T-helper 1 cell (primary cell): ENCODE measurements at regions not wholly inside any gene's neighbourhood (a gene's known extent, or its start where the extent isn't known, plus 50 kb on each side); places are given as distances from the start of the nearest gene placed in this dataset.
"Not testable (repeated sequence)": the region's sequence is repeated elsewhere in the genome, so short reads cannot be mapped to it uniquely, and the experiment has no call there.

Experiments used
- DNase-seq, 5 donors: peaks; one replicate each; pipeline ENCODE4 v3.0.0-alpha.2; 2012 to 2020

GRCh38 chr3:181521831-181522230, 189.9 kb upstream of the SOX2 start:
- DNase-seq: no peak

GRCh38 chr3:181518222-181518621, 193.5 kb upstream of the SOX2 start:
- DNase-seq: no peak

- no peak for DNase-seq
Measured at GRCh38 chr3:181512787-181513186, 198.9 kb upstream of the SOX2 start.

GRCh38 chr3:181510500-181510899, 201.2 kb upstream of the SOX2 start:
- no peak for DNase-seq

GRCh38 chr3:181497358-181497757, 214.4 kb upstream of the SOX2 start:
- no peak for DNase-seq

- no peak for DNase-seq
Measured at GRCh38 chr3:181493423-181493822, 218.3 kb upstream of the SOX2 start.

GRCh38 chr3:181488536-181488935, 223.2 kb upstream of the SOX2 start:
- DNase-seq: no peak

- no peak for DNase-seq
Measured at GRCh38 chr3:181487236-181487978, 224.3 kb upstream of the SOX2 start.

- no peak for DNase-seq
Measured at GRCh38 chr3:181486141-181486885, 225.4 kb upstream of the SOX2 start.

GRCh38 chr3:181484026-181484425, 227.7 kb upstream of the SOX2 start:
- no peak for DNase-seq

GRCh38 chr3:181475146-181475545, 236.6 kb upstream of the SOX2 start:
- not testable (repeated sequence) for DNase-seq

GRCh38 chr3:181470349-181470748, 241.4 kb upstream of the SOX2 start:
- DNase-seq: no peak

GRCh38 chr3:181464033-181464694, 247.6 kb upstream of the SOX2 start:
- DNase-seq: no peak

- DNase-seq: no peak
Measured at GRCh38 chr3:181461381-181461780, 250.3 kb upstream of the SOX2 start.

GRCh38 chr3:181459516-181459915, 252.2 kb upstream of the SOX2 start:
- no peak for DNase-seq

GRCh38 chr3:181458857-181459256, 252.9 kb upstream of the SOX2 start:
- DNase-seq: no peak

- no peak for DNase-seq
Measured at GRCh38 chr3:181457756-181458155, 254.0 kb upstream of the SOX2 start.

- no peak for DNase-seq
Measured at GRCh38 chr3:181457190-181457589, 254.5 kb upstream of the SOX2 start.

GRCh38 chr3:181455276-181455675, 256.4 kb upstream of the SOX2 start:
- no peak for DNase-seq

- DNase-seq: no peak
Measured at GRCh38 chr3:181454451-181455027, 257.2 kb upstream of the SOX2 start.

- DNase-seq: no peak
Measured at GRCh38 chr3:181446741-181447140, 265.0 kb upstream of the SOX2 start.

- no peak for DNase-seq
Measured at GRCh38 chr3:181442066-181442465, 269.7 kb upstream of the SOX2 start.

GRCh38 chr3:181432992-181433391, 278.7 kb upstream of the SOX2 start:
- no peak for DNase-seq
